ENCODE measurements at regions not wholly inside any gene's neighbourhood (a gene's known extent, or its start where the extent isn't known, plus 50 kb on each side); places are given as distances from the start of the nearest gene placed in this dataset.

DNA sequence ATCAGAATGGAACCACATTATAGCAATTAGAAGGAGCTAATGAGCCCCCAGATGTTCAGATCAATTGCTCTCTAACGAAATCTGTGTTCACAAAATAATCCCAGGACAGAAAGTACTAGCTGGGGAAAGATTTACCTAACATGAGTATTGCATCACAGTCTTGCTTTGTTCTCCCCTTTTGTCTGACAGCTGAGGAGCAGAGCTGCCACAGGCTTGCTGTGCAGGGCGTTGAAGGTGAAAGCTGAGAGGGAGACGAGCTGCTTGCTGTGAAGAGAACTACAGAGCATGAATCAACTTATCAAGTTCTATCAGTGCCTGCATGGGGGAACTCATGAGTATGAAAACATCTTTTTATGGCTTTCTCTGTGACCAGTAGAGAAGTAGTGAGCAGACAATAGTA lies 441.2 kb downstream of the CENPC start:
- TF ChIP-seq, protein P1, sequence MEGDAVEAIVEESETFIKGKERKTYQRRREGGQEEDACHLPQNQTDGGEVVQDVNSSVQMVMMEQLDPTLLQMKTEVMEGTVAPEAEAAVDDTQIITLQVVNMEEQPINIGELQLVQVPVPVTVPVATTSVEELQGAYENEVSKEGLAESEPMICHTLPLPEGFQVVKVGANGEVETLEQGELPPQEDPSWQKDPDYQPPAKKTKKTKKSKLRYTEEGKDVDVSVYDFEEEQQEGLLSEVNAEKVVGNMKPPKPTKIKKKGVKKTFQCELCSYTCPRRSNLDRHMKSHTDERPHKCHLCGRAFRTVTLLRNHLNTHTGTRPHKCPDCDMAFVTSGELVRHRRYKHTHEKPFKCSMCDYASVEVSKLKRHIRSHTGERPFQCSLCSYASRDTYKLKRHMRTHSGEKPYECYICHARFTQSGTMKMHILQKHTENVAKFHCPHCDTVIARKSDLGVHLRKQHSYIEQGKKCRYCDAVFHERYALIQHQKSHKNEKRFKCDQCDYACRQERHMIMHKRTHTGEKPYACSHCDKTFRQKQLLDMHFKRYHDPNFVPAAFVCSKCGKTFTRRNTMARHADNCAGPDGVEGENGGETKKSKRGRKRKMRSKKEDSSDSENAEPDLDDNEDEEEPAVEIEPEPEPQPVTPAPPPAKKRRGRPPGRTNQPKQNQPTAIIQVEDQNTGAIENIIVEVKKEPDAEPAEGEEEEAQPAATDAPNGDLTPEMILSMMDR (IDR thresholded peaks at IDR 0.05): no peak
- no peak for TF ChIP-seq POLR2A (IDR thresholded peaks at IDR 0.05)
